ENCODE measurements at regions not wholly inside any gene's neighbourhood (a gene's known extent, or its start where the extent isn't known, plus 50 kb on each side); places are given as distances from the start of the nearest gene placed in this dataset.

DNA sequence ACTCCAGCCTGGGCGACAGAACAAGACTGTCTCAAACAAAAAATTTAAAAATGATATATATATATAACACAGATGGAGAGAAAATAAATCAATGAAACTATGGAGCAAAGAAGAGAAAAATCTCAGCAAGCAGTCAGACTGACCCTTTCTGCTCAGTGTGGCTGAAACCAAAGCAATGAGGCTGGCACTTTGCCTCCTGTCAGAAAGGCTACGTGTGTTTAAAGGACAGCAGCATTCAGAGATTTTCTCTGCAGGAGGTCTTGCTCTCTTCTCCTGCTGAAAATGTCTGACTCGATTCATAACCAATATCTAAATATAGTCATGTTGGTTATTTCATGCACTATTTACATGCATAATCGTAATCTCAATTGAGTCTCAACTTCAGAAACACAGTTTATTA, 527.0 kb upstream of the JARID2 start:
- no peak overlapping the region for H3K27ac ChIP-seq

DNA sequence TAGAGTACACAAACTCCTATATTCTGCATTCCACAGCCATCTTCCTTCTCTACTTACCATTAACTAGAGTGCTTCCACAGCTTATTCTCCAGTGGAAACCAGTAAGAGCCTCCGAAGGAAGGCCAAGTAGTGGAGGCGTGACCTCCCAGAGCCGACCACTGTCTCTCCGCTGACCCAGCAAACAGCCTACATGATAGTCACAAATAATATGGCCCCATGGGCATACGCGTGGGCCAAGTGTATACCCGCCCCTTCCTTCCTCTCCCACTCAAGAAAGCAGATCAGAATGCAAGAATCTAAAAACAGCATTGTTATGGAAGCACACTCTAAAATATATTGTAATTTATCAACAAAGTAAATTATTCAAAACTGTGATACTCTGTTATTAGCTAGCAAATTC, 526.6 kb upstream of the JARID2 start:
- TF ChIP-seq EP300 (IDR thresholded peaks at IDR 0.05) (no peak), POLR2A (IDR thresholded peaks at IDR 0.05) (no peak), POLR2AphosphoS5 (IDR thresholded peaks at IDR 0.05) (no peak)
- TF ChIP-seq, protein P1, sequence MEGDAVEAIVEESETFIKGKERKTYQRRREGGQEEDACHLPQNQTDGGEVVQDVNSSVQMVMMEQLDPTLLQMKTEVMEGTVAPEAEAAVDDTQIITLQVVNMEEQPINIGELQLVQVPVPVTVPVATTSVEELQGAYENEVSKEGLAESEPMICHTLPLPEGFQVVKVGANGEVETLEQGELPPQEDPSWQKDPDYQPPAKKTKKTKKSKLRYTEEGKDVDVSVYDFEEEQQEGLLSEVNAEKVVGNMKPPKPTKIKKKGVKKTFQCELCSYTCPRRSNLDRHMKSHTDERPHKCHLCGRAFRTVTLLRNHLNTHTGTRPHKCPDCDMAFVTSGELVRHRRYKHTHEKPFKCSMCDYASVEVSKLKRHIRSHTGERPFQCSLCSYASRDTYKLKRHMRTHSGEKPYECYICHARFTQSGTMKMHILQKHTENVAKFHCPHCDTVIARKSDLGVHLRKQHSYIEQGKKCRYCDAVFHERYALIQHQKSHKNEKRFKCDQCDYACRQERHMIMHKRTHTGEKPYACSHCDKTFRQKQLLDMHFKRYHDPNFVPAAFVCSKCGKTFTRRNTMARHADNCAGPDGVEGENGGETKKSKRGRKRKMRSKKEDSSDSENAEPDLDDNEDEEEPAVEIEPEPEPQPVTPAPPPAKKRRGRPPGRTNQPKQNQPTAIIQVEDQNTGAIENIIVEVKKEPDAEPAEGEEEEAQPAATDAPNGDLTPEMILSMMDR (IDR thresholded peaks at IDR 0.05) = no peak
- ATAC-seq (ENCODE audit: low FRiP score in 2 of 2) = no peak
- 51 to 71% methylated on average over 7 of the region's 7 CpGs for WGBS, 2 donors

More for the DNA sequence above, 527.0 kb upstream of the JARID2 start:
- Histone ChIP-seq H3K4me1 (peaks cover 11 to 16% (median 11%) of the 10 kb centered on the region in 4 donors), H3K9me3 (no peaks in the 10 kb centered on the region), H3K36me3 (no peaks in the 10 kb centered on the region), H3K27me3 (no peaks in the 10 kb centered on the region), H3K4me3 (no peak overlapping the region)
- no peak for DNase-seq
- WGBS, 2 donors = 72 to 80% methylated on average over 4 of the region's 4 CpGs
- no peak for TF ChIP-seq POLR2AphosphoS5 (IDR thresholded peaks at IDR 0.05)
- TF ChIP-seq EP300 (IDR thresholded peaks at IDR 0.05) = no peak
- TF ChIP-seq POLR2A (IDR thresholded peaks at IDR 0.05) = no peak
- TF ChIP-seq, protein P1 (IDR thresholded peaks at IDR 0.05) = no peak
- no peak for ATAC-seq (ENCODE audit: low FRiP score in 2 of 2)

DNA sequence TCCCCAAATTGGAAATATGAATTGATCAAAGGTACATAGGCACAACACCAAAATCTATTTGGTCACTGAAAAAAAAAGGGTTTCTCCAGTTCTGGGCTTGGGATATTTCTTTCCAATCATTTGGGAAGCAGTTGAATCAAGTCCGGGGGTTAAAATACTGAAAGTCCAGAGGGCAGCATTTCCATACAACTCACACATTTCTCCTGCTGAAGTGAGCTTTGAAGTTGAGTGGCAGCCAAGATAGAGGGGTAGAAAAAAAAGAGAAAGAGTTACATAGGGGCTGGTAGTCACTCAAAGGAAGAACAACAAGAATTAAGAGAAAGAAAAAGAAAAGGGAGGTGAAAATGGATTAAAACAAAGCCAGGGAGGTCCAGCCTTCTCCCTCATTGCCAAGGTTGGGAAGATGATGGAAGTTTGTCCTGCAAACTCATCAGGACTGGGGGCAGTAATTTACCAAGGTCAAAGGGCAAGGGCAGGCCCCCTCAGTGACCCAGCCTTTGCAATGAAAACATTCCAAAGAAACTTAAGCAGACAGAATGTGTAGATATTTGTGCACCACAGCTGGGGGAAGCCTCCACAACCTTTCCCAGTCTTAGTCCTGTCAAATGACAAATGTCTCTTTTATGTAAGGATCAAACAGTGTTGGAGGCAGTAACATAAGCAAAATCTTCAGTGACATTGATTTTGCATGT, 525.3 kb upstream of the JARID2 start:
- ATAC-seq (ENCODE audit: low FRiP score in 2 of 2) (no peak), DNase-seq (no peak)
- no peak overlapping the region for H3K4me3 ChIP-seq
- peak in 1 of 4 donors; percentile 13 for TF ChIP-seq POLR2A (IDR thresholded peaks at IDR 0.05)
- no peak for TF ChIP-seq EP300 (IDR thresholded peaks at IDR 0.05)
- no peaks in the 10 kb centered on the region for H3K36me3 ChIP-seq
- H3K27ac ChIP-seq = peak overlapping the region; percentile 31 to 78 (median 48)
- H3K4me1 ChIP-seq = peaks cover 11 to 16% (median 11%) of the 10 kb centered on the region in 4 donors
- WGBS, 2 donors = 55 to 58% methylated on average over 1 of the region's 1 CpG
- no peaks in the 10 kb centered on the region for H3K27me3 ChIP-seq
- H3K9me3 ChIP-seq = no peaks in the 10 kb centered on the region

More for the DNA sequence above, 526.6 kb upstream of the JARID2 start:
- DNase-seq = no peak
- no peak overlapping the region for H3K4me3 ChIP-seq
- no peaks in the 10 kb centered on the region for H3K36me3 ChIP-seq
- no peaks in the 10 kb centered on the region for H3K9me3 ChIP-seq
- H3K4me1 ChIP-seq = peaks cover 11 to 16% (median 11%) of the 10 kb centered on the region in 4 donors
- H3K27ac ChIP-seq = no peak overlapping the region
- no peaks in the 10 kb centered on the region for H3K27me3 ChIP-seq

DNA sequence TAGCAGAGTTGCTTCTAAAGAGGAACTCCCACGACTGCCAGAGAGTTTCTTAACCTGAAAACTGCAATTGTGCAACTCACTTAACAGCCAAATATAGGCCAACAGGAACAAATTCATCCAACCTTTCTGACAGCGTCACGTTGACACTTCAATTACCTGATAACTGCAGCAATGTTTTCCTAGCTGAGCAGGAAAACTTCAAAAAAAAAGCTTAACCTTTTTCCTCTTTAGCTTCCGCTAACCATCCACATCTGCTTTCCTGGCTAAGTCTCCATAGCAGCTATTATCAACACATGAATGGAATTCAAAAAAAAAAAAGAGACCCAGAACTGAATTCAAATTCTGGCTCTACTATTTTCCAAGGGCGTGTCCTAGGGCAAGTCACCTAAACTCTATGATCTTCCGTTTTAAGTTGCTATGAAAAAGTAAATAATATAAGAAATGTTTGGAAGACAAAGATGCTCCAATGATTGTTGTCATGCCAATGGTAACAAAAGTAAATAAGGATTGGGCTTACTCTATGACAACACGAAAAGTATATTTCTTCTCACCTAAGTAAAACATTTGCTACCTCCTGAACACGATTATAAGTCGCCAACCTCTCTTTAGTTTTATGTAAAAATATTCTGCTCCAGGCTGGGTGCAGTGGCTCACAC, 524.6 kb upstream of the JARID2 start:
- Histone ChIP-seq H3K4me1 (peaks cover 11 to 16% (median 11%) of the 10 kb centered on the region in 4 donors), H3K36me3 (no peaks in the 10 kb centered on the region), H3K4me3 (no peak overlapping the region), H3K27me3 (no peaks in the 10 kb centered on the region), H3K9me3 (no peaks in the 10 kb centered on the region), H3K27ac (peak overlapping the region in 3 of 4 donors; percentile 5 to 78 (median 53))
- TF ChIP-seq POLR2AphosphoS5 (IDR thresholded peaks at IDR 0.05) (peak in 1 of 2 donors; percentile 45), EP300 (IDR thresholded peaks at IDR 0.05) (peak in 1 of 4 donors; percentile 71), POLR2A (IDR thresholded peaks at IDR 0.05) (no peak)
- TF ChIP-seq, protein P1 (IDR thresholded peaks at IDR 0.05) = no peak
- WGBS, 2 donors = 33 to 45% methylated on average over 9 of the region's 9 CpGs
- DNase-seq = peak in 1 of 2 donors; percentile 71
- peak; percentile 62 to 71 for ATAC-seq (ENCODE audit: low FRiP score in 2 of 2)

DNA sequence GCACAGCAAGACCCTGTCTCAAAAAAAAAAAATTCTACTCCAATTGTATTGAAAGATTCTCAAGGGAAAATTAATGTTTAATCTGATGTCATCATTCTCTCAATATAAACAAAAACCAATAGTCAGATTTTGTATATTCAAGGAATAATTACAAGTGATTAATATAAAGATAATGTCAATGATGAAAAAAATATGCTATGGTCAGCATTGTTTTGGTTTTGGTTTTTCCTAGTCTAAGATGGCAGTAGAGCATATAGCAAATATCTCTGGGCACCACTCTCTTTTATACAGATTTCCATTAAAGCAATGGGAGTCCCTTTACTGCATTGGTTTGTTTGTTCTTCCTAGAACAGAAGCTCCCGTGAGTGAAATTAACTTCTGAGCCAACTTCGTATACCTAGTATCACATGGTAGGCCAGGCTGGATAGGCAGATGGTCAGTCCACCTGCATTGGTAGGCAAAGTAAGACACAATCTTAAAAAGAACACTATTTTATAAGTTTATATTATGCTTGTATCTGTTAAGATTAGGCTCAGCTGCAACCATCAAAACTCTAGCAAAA, 523.8 kb upstream of the JARID2 start:
- peaks cover 11 to 16% (median 11%) of the 10 kb centered on the region in 4 donors for H3K4me1 ChIP-seq
- TF ChIP-seq POLR2AphosphoS5 (IDR thresholded peaks at IDR 0.05) (no peak), EP300 (IDR thresholded peaks at IDR 0.05) (no peak), POLR2A (IDR thresholded peaks at IDR 0.05) (no peak)
- TF ChIP-seq, protein P1 (IDR thresholded peaks at IDR 0.05) = no peak
- no peak overlapping the region for H3K4me3 ChIP-seq
- no peaks in the 10 kb centered on the region for H3K27me3 ChIP-seq
- 91 to 92% methylated on average over 2 of the region's 2 CpGs for WGBS, 2 donors
- H3K36me3 ChIP-seq = no peaks in the 10 kb centered on the region
- ATAC-seq (ENCODE audit: low FRiP score in 2 of 2) (no peak), DNase-seq (no peak)
- no peaks in the 10 kb centered on the region for H3K9me3 ChIP-seq
- H3K27ac ChIP-seq = peak overlapping the region in 1 of 4 donors; percentile 53

Measured in upper lobe of left lung (tissue), 6 donors.